OCI-LY3 (cell line): ENCODE measurements at regions not wholly inside any gene's neighbourhood (a gene's known extent, or its start where the extent isn't known, plus 50 kb on each side); places are given as distances from the start of the nearest gene placed in this dataset.

Experiments
- H2AFZ ChIP-seq: fragments of 200-600, 300-600 bp; shearing (Covaris generic); 2 replicates; pipeline ENCODE4 v1.6.0; 2014; ENCODE audit warnings: antibody characterized with exemption, low read depth, low read length
- H3K27ac ChIP-seq: fragments of 200-600, 300-600 bp; sonication (generic); 2 replicates; pipeline ENCODE4 v1.5.1; 2014; ENCODE audit warnings: mild to moderate bottlenecking, low read length, moderate library complexity, mixed read lengths
- H3K27me3 ChIP-seq: fragments of 200-600, 300-600 bp; sonication (generic); 2 replicates; pipeline ENCODE4 v1.6.1; 2014; ENCODE audit warnings: low read depth, low read length, mixed read lengths
- H3K36me3 ChIP-seq: fragments of 200-600, 300-600 bp; sonication (generic); replicated peaks from 2 replicates; pipeline ENCODE3; 2014; ENCODE audit warnings: low read depth, low read length, mixed read lengths
- H3K4me1 ChIP-seq: fragments of 300-600, 200-600 bp; sonication (generic); 2 replicates; pipeline ENCODE4 v1.6.1; 2014; ENCODE audit warnings: low read length, mixed read lengths
- H3K4me2 ChIP-seq: fragments of 200-600, 300-600 bp; sonication (generic); 2 replicates; pipeline ENCODE4 v1.6.1; 2014; ENCODE audit warnings: low read length, mixed read lengths
- H3K4me3 ChIP-seq: fragments of 300-600, 200-600 bp; sonication (generic); 2 replicates; pipeline ENCODE4 v1.5.1; 2014; ENCODE audit warnings: antibody characterized with exemption, mild to moderate bottlenecking, low read length, moderate library complexity
- H3K79me2 ChIP-seq: fragments of 300-600, 200-600 bp; shearing (Covaris generic); 2 replicates; pipeline ENCODE4 v1.6.1; 2014; ENCODE audit warnings: mild to moderate bottlenecking, low read length, mixed read lengths
- H3K9ac ChIP-seq: fragments of 300-600, 200-600 bp; shearing (Covaris generic); 2 replicates; pipeline ENCODE4 v1.6.0; 2014; ENCODE audit warnings: mild to moderate bottlenecking, low read length, moderate library complexity
- H3K9me3 ChIP-seq: fragments of 200-600, 300-600 bp; shearing (Covaris generic); 2 replicates; pipeline ENCODE4 v1.6.1; 2014; ENCODE audit warnings: low read length, mixed read lengths; ENCODE audit not compliant: insufficient read depth
- H4K20me1 ChIP-seq: fragments of 200-600, 300-600 bp; sonication (generic); 2 replicates; pipeline ENCODE4 v1.6.1; 2016; ENCODE audit warnings: low read length, mixed read lengths; ENCODE audit not compliant: insufficient read depth
- CTCF ChIP-seq: fragments of 200-600, 300-600 bp; sonication (generic); IDR thresholded peaks from 2 replicates; pipeline ENCODE4 v1.5.1; 2014; ENCODE audit warnings: antibody characterized with exemption, low read length, low read depth
- EZH2phosphoT487 ChIP-seq: fragments of 200-600 bp; shearing (Covaris generic); IDR thresholded peaks from 2 replicates; pipeline ENCODE4 v1.6.1; 2018; ENCODE audit warnings: antibody characterized with exemption, mixed run types, low read depth

- H2AFZ ChIP-seq, result no peak overlapping the region
- H3K36me3 ChIP-seq, result no peaks in the 10 kb centered on the region
- H3K27me3 ChIP-seq, result peaks cover 7% of the 10 kb centered on the region; the same call in 1 of the 2 replicates
- H3K27ac ChIP-seq, result no peak overlapping the region
- H3K4me2 ChIP-seq, result no peak overlapping the region
- no peaks in the 10 kb centered on the region for H4K20me1 ChIP-seq
- H3K9me3 ChIP-seq, result no peaks in the 10 kb centered on the region
- H3K4me3 ChIP-seq, result no peak overlapping the region
- TF ChIP-seq CTCF (no peak), EZH2phosphoT487 (no peak)
- H3K9ac ChIP-seq, result no peak overlapping the region
- no peaks in the 10 kb centered on the region for H3K79me2 ChIP-seq
- no peaks in the 10 kb centered on the region for H3K4me1 ChIP-seq
Observed at GRCh38 chr9:90343366-90343765, 299.3 kb downstream of the DIRAS2 start.

- Histone ChIP-seq H2AFZ (no peak overlapping the region), H3K9me3 (no peaks in the 10 kb centered on the region), H3K27ac (no peak overlapping the region), H3K79me2 (no peaks in the 10 kb centered on the region), H3K4me3 (no peak overlapping the region), H3K4me2 (no peak overlapping the region), H3K9ac (no peak overlapping the region), H3K27me3 (peaks cover 7% of the 10 kb centered on the region; the same call in 1 of the 2 replicates), H3K36me3 (no peaks in the 10 kb centered on the region), H4K20me1 (no peaks in the 10 kb centered on the region), H3K4me1 (no peaks in the 10 kb centered on the region)
- TF ChIP-seq CTCF (no peak), EZH2phosphoT487 (no peak)
Observed at GRCh38 chr9:90343991-90344390, 298.6 kb downstream of the DIRAS2 start.

GRCh38 chr9:90365666-90366065 lies 277.0 kb downstream of the DIRAS2 start:
- no peaks in the 10 kb centered on the region for H3K9me3 ChIP-seq
- H3K79me2 ChIP-seq, result no peaks in the 10 kb centered on the region
- H3K36me3 ChIP-seq, result no peaks in the 10 kb centered on the region
- H3K4me1 ChIP-seq, result no peaks in the 10 kb centered on the region
- no peaks in the 10 kb centered on the region for H4K20me1 ChIP-seq
- H3K4me3 ChIP-seq, result no peak overlapping the region
- no peak overlapping the region for H3K9ac ChIP-seq
- H3K4me2 ChIP-seq, result no peak overlapping the region
- no peak for TF ChIP-seq CTCF
- no peak for TF ChIP-seq EZH2phosphoT487
- no peak overlapping the region for H3K27ac ChIP-seq
- H3K27me3 ChIP-seq, result no peaks in the 10 kb centered on the region
- no peak overlapping the region for H2AFZ ChIP-seq

- Histone ChIP-seq H3K79me2 (no peaks in the 10 kb centered on the region), H3K4me1 (no peaks in the 10 kb centered on the region), H2AFZ (no peak overlapping the region), H3K4me2 (no peak overlapping the region), H3K4me3 (no peak overlapping the region), H4K20me1 (no peaks in the 10 kb centered on the region), H3K9me3 (no peaks in the 10 kb centered on the region), H3K27me3 (no peaks in the 10 kb centered on the region), H3K9ac (no peak overlapping the region), H3K27ac (no peak overlapping the region), H3K36me3 (no peaks in the 10 kb centered on the region)
- TF ChIP-seq EZH2phosphoT487, result no peak
- no peak for TF ChIP-seq CTCF
Observed at GRCh38 chr9:90368241-90368640, 274.4 kb downstream of the DIRAS2 start.
